Ishikawa (cell line): ENCODE measurements at regions not wholly inside any gene's neighbourhood (a gene's known extent, or its start where the extent isn't known, plus 50 kb on each side); places are given as distances from the start of the nearest gene placed in this dataset.

Experiments
- CREB1 ChIP-seq: IDR thresholded peaks from 2 replicates; pipeline ENCODE4 v1.6.1; 2012; ENCODE audit warnings: low read depth
- EGR1 ChIP-seq: IDR thresholded peaks from 2 replicates; pipeline ENCODE4 v1.6.1; 2012
- FOXM1 ChIP-seq: IDR thresholded peaks from 2 replicates; pipeline ENCODE4 v1.6.1; 2012; ENCODE audit warnings: low read depth, borderline replicate concordance
- MAX ChIP-seq: IDR thresholded peaks from 2 replicates; pipeline ENCODE4 v1.6.1; 2012
- NFIC ChIP-seq: IDR thresholded peaks from 2 replicates; pipeline ENCODE4 v1.6.1; 2012
- RAD21 ChIP-seq: IDR thresholded peaks from 2 replicates; pipeline ENCODE4 v1.6.1; 2012; ENCODE audit warnings: low read depth
- TAF1 ChIP-seq: IDR thresholded peaks from 2 replicates; pipeline ENCODE4 v1.6.1; 2012; ENCODE audit warnings: low read depth, mild to moderate bottlenecking
- TEAD4 ChIP-seq: IDR thresholded peaks from 2 replicates; pipeline ENCODE4 v1.6.1; 2012
- YY1 ChIP-seq: IDR thresholded peaks from 2 replicates; pipeline ENCODE4 v1.6.1; 2012; ENCODE audit warnings: low read depth

DNA sequence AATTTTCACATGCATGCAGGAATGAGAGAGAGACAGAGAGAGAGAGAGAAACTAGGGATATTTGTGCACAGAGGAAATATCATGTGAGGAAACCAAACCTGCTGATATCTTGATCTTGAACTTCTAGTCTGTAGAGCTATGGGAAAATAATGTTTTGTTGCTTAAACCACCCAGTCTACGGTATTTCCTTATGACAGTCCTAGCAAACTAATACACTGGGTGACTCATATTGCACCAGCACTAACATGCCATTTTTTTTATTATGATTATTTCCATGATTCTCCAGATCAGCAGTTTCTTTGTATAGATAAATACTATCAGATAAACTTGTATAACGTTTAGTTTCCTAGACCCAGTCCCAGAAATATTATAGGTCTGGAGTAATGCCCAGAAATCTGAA, 1259.0 kb downstream of the ZPLD1 start:
- TF ChIP-seq TAF1, result no peak
- TF ChIP-seq FOXM1, result no peak
- TF ChIP-seq MAX, result no peak
- no peak for TF ChIP-seq YY1
- TF ChIP-seq RAD21, result no peak
- TF ChIP-seq CREB1, result no peak
- TF ChIP-seq TEAD4, result no peak
- TF ChIP-seq NFIC, result no peak
- no peak for TF ChIP-seq EGR1
